DMS79 (cell line): ENCODE measurements at regions not wholly inside any gene's neighbourhood (a gene's known extent, or its start where the extent isn't known, plus 50 kb on each side); places are given as distances from the start of the nearest gene placed in this dataset.
A peak's percentile ranks its signal among the peaks of the same experiment; 100 is the strongest.

Source experiments
- DNase-seq: peaks from one replicate; lab custom pipeline; 2025; lab: John Stamatoyannopoulos, UW

DNA sequence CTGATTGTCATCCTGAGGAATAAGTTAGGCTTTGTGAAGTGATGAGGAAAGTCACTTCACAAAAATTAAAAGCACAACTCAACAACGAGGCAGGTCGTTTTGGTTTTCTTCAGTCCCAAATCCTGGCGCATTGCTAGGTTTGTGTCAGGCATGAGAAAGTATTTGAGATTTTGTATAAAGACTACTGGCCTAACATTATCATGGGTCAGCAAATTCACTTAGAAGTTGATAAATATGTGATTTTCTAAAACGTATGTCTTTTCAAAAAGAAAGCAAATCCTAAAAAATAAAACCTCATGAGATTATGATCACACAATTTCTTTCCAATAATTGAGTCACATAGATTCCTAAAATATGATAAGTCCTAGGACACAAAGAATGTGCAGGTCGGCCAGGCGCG, 395.8 kb upstream of the RORA start:
- no peak for DNase-seq

DNA sequence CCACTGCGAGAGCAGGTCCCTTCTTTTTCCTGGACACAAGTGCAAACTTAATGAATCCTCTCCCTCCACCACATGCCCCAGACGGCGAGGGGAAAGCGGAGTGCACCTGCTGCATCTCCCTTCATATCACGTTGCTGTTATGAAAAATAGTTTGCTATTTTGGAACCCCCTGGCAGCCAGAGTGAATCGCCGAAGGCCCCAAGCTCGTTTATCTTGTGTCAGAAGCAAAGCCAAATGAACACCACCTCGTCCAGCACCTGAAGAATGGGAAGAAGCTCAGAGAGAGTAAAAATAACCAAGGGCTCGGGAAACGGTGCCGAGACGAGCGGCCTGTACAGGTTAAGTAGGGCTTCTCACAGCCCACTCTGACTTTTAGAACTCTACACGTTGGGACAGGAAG, 394.6 kb upstream of the RORA start:
- no peak for DNase-seq

DNA sequence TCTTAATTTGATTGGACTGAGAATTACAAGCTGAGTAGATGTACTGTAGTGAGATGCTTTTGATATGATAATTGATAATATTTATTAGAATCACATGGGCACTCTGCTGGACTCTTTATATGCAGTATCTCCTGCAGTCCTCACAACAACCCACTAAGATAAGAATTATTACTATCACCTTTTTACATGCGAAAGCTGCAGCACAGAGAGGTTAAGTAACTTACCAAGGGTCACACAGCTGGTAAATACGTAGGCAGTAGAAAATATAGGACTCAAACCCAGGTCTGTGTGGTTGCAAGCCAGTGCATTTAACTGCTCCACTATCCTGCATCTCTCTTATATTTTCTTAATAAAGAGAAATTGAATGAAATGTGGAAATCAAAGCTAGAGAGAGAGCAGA, 392.8 kb upstream of the RORA start:
- DNase-seq: no peak

DNA sequence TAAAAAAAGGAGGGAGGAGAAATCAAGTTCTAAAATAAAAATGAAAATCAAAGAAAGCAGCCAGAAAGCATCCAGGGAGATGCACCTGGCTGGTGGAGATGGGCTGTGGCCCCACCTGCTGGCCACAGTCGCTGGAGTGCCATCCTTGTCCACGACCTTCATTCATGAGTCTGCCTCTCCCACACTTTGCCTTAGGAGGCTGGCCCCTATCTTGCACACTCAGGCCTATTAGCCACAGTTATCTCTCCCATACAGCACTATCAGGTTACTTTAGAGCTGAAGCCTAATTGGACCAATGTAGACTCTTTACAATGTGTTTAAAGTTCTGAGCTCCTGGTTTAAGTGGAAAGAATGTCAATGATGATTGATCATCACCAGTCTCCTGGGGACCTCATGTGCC, 392.0 kb upstream of the RORA start:
- no peak for DNase-seq

DNA sequence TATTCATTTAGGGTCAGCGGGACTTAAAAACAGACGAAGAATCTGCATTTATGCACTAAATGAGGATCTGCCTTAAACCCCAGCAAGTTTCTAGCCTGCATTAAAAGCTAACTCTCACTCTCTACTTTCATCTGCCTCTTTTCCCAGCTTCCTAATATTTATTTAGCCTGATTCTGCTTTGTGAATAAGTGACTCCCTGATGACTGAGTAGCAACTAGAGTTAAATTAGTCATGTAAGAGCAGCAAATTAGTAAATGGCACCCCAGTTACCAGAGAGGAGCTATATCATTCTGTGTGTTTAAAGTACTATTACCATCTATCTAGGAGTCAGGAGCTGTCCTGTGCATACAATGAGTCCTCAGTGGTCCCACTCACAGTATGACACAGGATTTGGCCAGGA, 391.0 kb upstream of the RORA start:
- DNase-seq: no peak

DNA sequence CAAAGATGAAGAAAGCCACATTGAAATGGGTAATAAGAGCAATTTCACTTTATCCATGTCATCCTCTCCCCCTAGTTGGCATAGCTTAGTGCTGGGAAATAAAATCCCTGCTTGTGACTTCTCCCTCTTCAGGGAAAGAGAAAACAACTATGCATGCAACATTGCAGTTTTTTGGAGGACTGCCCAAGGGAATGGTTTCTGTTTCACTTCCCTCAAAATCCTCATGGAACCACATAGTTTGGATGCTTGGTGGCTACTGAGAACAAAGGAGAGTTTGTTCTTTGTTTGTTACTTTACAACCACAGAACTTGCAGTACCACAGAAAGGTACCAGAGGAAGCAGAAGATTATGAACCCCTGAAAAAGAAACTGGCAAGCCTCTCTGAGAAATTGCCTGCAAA, 384.6 kb upstream of the RORA start:
- DNase-seq: no peak

DNA sequence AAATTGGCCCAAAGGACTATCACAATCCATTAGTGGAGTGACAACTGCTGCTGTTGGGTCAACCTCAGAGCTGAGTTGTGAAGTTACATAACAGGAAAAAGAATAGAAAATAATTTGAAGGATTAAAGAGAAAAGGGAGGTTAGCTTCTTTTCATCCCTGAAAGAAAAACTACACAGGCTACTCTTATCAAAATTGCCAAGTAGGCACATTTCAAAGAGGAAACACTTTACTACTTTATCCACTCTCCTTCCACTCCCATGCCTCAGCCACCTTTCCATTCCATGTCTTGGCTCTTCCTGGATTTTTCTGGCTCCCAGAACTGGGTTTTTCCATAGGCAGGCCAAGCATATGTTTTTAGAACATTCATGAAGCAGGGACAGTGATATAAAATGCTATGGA, 384.0 kb upstream of the RORA start:
- DNase-seq: no peak

DNA sequence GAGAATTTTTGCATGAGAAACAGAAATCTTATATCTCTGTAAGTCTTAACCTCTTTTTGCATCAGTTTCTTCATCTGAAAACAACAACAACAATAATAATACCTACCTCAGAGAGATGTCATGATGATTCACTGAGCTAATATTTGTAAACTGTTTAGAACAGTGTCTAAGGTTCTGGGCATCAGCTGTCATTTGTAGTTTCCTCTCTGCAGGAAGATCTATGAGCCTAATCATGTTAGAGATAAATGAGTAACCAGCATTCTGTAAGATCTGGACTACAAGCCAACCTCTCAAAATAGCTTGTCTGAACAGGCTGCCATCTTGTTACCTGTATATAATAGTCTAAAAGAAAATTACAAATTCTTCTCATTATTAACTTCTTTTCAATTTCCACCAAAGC, 383.0 kb upstream of the RORA start:
- no peak for DNase-seq

DNA sequence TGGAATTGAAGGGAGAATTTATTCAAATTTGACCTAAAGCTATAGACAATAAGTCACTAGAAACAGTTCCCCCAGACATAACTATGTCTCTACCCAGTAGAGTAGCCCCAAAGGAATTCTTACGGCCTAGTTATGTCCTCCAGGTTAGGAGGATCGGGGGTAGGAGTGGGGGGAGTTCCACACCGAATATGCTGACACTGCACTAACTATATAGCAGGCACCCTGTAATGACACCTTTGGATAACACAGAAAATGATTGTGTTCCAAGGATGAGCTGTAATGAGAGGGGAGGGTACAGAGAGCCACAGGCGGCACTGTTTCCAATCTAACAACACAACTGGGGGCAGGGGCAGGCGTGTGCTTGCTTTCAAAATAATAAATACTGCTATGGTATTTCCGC, 376.2 kb upstream of the RORA start:
- no peak for DNase-seq

DNA sequence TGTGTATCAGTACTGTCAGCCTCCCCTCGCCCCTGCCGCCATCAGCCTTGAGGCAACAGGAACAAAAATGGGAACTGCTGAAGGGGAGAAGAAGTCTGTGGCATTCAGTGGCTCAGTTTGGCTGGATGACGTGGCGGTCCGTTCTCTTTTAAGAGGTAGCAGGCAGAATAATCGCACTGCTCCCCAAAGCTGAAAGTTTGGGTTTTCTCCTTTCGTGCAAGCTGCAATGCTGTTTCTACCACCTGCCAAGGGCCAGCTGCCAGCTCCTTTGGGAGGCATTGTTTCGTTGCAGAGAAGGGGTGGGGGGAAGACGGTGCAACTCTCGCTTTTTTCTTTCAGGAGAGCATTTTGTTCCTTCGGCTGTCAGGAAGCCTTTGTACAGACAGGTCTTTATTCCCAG, 369.6 kb upstream of the RORA start:
- DNase-seq: peak; percentile 25

DNA sequence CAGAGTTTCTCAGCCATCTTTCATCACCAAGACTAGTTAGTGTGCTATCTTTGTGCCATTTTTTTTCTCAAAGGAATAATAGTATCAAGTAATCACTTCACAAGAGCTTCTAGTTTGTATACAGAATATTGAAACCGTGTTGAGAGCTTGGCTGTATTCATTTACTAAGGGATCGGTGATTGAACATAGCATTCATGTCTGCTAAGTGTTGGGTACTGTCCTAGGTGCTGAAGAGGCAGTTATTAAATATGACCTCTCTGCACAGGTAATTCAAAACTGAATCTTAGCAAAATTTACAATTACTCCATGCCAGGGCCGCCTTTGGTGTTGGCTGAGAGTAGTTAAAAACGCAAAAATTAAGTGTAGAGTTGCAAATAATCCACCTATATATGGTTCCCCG, 355.3 kb upstream of the RORA start:
- no peak for DNase-seq

DNA sequence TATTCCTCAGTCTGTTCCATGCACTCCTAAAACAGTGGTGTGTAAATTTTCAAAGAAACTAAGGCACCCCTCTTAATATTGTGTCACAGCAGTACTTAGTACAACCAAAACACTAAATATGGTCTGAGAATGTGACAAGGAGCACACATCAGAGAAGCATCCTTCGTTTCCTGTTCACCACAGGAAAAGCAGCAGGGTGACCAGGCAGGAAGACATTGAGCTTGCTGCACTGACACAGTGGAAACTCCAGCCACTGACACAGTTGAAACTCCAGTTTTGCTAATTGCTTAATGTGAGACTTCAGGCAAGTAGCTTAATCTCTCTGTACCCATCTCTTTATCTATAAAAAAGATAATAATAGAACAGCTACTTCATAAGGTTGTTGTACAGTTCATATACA, 353.0 kb upstream of the RORA start:
- DNase-seq: no peak

DNA sequence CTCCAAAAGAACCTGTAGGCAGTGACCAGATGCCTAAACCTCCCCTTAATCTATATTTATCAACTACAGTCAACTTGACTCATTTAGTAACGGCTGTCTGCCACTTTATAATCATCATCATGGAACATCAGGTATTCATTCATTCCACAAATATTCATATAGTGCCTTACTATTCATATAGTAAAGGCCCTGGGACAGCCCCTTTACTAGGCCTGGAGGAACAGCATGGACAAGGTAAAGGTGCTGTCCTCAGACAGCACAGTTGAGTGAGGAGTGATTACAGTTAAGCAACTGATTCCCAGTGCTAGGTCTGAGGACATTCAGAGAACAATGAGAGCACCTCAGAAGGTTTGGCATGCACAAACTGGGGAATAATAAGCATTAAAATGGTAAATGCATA, 346.5 kb upstream of the RORA start:
- DNase-seq: no peak

DNA sequence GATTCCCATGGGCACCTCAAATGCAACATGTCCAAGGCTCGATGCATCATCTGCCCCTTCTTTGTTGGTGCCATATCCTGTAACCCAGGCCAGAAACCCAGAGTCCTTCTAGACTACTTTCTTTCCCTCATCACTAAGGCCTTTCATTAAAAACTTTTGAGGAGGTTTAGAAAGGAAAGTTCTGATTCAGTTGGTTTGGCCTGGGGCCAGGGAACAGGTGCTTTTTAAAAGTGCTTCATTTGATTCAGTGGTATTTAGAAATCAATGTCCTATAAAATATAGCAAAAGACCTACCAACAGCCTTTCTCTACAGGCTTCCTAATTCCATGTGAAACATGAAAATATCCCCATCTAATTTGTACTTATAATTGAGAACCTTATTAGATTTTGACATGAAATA, 341.9 kb upstream of the RORA start:
- DNase-seq: no peak

DNA sequence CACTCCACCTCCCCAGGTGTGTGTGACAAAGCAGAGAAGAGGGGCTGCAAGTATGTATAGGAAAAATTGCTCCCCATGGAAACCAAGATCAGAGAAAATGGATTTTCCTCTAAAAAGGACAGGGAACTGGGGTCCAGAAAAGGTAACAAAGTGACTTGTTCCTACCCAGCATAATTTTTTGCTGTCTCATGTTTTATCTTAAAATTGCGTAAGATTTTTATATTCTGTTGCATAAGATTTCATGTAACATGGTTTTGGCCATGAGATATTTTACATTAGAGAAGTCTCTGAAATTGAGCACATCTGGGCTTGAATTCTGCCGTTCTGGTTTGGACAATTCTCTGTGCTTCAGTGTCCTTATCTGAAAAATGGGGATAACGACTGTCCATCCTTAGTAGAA, 335.7 kb upstream of the RORA start:
- no peak for DNase-seq

DNA sequence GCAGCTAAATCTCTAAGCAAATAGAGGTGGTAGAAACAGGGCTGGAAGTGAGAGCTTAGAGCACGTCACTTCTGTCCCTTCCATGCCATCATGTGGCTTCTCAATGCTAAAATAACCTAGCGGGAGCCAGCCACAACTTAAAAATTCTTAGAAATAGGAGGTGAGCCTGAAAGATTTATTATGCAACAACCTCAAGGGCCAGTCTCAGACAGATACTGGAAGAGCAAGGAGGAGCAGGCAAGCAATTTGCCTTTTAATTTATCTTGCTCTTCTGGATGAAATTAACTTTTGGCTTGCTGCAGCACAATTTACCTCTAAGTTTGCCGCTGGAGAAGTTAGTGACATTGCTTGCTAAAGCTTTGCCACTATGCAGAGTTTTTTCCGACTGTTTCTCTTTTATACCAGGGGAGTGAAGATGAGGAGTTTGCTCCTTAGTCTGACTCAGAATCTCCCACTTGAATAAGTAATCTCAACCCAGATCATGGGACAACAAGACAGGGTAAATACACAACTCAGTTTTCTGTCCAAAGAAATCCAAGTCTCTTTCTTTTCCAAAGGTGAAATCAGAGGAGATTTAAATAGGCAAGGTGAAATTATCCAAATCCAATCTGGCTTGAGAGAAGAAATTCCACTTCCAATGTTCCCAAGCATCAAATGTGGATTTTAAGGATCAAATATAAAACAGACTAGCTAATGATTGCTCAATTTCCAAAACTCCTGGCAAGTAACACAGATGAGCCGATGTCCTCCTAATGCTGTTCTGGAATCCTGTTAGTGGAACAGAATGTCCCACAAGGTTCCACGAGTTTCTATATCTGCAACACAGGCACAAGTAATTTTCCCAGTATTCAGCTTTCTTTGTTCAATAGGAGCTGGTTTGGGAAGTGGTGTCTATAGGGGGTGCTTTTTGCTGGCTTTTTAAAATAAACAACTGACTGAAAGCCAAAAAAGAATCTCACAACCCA, 329.4 kb upstream of the RORA start:
- no peak for DNase-seq

DNA sequence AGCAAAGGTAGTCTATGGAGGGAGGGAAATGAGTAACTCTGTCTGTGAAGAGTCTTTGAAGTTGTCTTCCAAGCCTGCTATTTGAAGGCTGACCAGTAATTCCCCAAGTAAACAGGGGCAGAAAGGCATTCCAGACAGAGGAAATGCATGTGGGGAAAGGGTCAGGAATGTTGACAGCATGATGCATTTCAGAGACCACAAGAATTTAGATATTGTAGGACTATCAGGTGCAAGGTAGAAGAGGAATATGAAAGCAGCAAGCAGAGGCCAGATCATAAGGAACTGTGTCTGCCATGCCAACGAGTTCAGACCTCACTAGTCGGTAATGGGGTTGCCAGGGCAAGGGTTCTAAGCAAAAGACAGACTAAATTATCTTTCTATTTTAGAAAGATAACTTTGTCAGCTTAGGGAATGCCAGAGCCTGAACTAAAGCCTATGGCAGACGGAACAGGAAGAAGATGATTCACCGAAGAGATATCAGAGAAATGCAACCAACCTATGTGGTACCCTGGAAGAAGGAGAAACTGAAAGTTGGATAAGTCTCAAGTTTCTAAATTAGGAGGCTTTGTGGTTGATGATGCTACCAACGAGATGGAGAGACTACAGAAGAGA, 327.0 kb upstream of the RORA start:
- DNase-seq: no peak

DNA sequence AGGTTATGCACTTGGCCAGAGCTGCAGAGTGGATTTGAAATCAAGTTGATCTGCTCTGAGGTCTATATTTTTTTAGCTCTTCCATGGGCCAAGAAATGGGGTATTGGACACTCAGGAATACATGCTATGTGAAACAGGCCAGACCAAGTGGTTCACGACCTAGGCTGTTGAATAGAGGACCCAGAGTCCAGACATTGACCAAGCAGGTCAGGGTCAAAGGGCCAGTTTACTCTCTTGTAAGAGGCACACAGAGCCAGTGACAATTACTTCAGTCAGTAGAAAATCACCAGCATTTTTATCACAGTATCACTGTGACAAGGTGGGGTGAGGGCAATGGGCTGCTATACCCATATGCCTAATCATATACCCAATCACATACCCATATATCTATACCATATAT, 320.6 kb upstream of the RORA start:
- no peak for DNase-seq

DNA sequence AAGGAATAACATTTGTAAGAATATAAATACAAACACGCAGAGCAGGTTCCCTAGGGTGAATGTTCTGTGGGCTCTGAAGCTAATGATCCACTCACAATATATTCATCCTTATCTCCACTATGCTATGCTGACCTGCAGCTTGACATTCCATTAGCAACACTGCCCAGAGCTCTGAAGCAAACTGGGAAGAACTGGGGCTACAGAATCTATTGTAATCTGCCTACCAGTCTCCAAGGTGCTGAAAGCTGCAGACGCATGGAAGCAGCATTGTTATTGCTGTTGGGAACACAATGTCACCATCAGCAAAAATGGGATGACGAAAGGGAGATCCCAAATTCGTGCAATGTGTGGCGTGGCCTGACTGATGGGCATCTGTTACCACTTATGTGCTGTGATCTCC, 316.7 kb upstream of the RORA start:
- no peak for DNase-seq

DNA sequence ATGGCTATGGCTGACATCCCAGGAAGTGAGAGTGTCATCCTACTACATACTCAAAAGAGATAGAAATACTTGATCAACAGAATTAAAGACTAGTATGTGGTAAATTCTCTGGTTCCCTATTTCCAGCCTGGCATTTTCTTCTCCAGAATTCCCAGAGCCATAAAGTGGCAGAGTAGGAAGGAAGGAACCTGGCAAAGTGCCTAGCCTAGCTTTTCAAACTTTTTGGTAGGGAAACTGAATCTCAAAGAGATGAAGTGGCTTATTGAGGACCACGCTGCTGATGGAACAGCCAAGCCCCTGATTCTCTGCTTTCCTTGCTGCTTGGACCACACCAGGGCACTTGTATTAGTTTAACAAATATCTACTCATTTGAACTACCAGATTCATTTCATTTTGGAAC, 312.4 kb upstream of the RORA start:
- no peak for DNase-seq

DNA sequence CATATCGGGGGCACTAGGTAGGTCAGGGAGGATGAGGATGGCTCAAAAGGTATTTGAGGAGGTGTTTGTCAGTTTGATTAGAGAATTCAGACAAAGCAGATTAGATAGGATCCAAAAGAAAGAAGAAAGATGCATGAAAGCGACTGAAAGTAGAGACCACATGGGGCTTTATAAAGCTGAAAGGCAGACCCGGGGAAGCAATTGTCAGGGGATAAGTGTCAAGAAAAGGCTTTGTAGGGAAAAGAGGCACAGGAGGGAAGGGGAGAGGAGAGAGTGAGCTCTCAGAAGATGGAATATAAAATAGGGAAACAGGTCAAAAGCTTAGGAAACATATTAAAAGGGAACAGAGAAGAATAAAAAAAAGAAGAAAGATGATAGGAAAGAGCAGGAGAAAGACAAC, 308.2 kb upstream of the RORA start:
- DNase-seq: no peak

DNA sequence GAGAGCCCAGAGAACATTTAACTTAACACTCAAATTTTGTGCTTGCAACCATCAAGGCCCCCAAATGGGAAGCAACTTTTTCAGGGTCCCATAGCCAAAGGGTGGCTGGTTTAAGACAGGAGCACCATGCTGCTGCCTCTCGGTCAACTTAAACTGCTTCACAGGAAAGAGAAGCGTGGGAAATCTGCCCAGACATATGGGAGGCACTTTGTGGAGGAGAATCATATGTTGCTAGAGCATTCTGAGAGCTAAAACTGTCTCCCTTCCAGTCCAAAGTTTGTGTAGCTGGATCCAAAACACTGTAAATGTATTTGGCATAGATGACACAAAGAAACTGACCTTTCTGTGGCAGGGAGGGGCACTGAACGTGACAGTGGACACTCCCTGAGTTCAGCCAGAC, 305.9 kb upstream of the RORA start:
- no peak for DNase-seq

DNA sequence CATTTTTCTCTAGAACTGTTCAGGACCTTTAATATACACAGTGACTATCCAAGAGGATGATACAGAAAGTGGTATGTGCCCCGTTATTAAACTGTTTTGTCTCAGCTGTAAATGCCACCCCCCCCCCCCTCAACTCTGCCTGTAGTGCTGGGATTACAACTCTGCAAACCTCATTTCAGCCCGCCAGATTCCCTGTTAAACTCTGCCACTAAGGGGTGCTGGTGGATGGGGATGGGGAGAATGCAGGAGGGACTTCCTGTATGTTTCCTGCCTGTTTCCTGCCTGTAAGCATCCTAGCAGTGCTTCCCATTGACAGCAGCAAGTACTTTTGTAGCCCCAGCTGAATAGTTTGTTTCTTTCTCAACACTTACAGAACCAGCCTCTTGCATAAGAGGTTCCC, 301.7 kb upstream of the RORA start:
- DNase-seq: no peak

DNA sequence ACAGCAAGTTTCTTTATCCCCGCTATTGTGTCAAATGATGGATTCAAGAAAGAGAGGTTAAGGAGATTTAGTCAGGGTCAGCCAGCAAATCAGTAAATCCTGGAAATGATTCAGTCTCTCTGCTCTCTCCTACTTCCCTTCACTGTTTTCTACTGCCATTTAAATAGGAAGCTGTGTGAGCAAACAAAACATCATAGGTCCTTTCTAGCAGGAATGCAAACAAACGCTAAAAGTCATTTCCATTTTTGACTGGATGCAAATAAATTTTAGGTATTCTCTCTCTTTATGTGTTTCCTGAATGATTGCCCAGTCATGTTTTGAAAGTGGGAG, 299.4 kb upstream of the RORA start:
- DNase-seq: no peak
